Activated naive CD4-positive, alpha-beta T cell (primary cell): ENCODE measurements at regions not wholly inside any gene's neighbourhood (a gene's known extent, or its start where the extent isn't known, plus 50 kb on each side); places are given as distances from the start of the nearest gene placed in this dataset.

Experiments
- DNase-seq, 4 experiments: peaks; one replicate each; lab custom pipeline; 2025; lab: John Stamatoyannopoulos, UW

GRCh38 chr11:15730263-15730994, 615.7 kb downstream of the INSC start:
- DNase-seq, result no peak

DNA sequence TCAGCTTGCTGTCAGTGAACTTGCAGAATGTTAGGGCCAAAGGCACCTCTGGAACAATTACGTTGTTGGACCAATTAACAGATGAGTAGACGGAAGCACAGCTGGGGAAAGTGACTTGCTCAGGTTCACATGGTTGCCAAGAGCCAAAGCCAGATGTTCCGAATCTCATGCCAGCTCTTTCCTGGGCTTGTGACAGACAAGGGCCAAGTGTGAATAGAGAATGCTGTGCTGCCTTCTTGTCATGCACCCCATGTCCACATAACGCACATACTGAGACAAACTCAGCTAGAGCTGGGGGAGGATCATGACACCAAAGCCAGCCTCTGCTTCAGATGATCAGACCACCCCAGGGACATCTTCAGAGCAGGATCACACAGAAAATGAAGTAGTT, 616.3 kb downstream of the INSC start:
- DNase-seq, result no peak

GRCh38 chr11:15735706-15736105, 620.6 kb downstream of the SOX6 start:
- DNase-seq, result no peak

DNA sequence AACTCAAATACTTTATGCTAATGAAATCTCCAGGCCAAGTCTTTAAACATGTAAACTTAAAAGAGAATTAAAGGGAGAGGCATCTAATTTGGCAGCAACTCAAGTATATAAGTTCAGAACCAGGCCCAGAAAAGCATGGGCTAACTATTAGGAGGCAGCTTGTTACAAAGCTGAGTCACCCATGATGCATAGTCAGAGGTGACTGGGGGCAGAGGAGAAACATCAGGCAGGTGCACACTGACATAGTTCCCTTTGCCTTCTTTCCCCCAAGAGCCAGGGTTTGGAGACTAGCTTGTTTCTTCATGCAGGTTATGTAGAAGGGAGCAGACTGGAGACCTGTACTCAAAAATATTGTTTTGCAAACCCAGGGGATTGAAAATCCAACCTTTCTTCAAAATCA, 619.0 kb downstream of the SOX6 start:
- no peak for DNase-seq

DNA sequence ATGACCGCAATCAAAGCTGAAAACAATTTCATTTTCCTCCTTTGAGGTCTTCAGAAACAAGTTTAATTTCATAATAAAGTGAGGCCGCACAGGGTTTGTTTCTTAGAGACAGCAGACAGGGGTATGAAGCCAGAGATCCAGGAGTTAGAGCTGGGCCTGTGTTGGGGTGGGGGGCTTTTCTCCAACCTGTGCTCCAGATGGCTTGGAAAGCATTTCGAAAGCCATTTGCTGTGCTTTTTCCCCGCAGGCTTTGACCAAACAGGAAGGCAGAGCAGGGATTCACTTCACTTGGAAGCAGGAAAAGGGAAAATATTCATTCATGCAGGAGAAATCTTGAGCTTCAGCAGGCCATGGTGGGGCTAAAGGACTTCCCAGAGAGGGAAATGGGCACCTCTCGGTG, 617.4 kb downstream of the SOX6 start:
- no peak for DNase-seq

DNA sequence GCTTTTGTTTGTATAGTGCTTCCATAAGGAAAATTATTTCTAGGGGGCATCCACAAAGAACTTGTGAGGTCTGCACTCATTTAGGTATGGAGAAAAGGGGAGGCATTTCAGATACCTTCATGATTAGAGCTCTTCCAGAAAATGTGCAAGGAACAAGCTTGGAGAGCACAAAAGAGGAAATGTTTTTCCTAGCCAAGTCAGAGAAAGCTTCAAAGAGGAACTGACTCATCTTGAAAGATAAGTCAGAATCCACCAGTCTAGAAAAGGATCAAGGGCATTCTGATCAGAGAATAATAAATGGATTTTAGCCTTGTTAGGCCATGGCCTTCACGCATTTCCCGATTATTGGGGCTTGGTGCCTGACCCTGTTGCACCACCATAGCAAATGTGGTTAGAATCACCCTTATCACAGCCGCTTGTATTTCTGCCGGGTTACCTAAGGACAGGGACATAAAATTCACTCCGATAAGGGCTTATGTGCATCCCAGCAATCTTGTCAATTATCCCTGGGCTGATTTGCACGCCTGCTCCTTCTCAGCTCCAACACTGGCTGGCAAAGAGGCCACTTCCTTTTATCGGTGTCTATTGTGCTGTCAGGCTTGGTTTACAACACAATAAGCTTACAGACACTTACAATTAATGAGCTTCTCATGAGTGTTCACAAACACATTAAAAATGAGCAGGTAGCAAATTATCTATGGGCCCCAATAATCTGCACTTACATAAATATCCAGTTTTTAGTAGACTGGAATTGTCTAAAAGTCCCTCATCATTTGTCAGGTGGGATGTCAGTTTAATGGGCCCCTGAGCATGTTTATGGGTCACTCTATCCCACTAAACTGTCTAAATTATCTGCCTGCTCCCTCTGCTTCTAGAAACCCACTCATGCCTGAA, 613.5 kb downstream of the SOX6 start:
- no peak for DNase-seq

- DNase-seq, result no peak
These were observed 611.7 kb downstream of the SOX6 start for GRCh38 chr11:15744693-15745092.

DNA sequence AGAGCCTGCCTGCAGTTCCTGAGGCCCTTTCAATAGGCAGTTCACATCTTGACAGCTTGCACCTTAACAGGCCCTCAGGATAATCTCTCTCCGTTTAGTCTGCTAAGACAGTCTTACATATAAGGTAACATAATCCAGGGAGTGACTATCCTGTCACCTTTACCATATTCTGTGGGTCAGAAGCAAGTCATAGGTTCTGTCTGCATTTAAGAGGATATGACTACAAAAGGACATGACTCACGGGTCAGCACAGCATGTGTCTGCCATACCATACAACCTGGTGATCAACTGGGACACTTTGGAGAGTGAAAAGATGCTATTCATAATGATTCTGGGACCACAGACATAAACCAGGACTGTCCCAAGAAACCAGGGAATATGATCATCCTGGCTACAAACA, 611.1 kb downstream of the SOX6 start:
- DNase-seq, result no peak

DNA sequence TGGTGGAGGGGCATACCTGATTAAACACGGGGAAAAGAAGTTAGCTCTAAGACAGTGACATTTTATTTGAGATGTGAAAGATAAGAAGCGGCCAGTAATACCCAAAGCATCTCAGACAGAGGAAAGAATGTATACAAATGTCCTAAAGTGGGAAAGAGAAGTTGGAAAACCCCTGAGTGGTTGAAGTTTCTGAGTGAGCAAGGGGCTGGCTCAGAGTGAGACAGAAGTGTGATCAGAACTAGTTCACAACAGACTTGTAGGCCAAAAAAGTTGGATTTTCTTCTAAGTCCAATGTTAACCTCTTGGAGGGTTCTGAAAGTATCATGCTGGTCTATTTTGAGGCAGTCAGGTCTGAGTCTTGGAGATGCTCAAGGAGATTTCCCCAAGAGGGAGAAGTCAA, 608.7 kb downstream of the SOX6 start:
- no peak for DNase-seq

DNA sequence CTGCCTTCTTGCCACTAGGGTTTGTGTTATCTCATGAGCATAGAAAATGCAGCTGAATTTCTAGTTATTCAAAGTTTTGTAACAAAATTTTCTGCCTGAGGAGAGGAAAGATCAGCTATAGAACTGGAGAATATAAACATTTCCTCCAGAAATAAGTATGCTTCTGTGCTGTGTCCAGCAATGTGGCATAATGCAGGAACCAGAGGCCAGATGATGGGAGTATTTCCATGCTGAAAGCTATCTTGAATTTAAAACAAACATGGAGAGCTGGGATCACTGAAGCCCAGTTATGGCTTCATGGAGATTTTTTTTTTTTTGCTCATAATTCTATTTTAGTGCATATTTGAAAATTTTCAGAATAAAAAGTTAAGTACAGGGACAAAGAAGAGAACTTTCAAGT, 608.2 kb downstream of the SOX6 start:
- no peak for DNase-seq

DNA sequence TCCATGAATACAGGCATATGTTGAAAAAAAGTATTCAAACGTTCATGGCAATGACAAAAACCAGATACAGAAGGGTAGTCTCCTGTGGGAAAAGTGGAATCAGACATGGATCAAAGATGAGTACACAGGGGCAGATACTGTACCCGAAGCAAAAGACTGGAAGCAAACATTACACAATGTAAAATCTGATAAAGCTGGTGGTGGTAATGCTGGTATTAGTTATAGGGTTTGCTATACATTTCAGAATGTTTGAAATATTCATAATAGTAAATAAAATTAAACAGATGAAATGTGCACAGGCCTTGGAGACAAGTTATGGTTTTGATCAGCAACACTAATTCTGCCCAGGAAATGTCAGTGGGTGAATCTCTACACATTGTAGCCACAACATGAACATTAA, 607.6 kb downstream of the SOX6 start:
- DNase-seq, result no peak

DNA sequence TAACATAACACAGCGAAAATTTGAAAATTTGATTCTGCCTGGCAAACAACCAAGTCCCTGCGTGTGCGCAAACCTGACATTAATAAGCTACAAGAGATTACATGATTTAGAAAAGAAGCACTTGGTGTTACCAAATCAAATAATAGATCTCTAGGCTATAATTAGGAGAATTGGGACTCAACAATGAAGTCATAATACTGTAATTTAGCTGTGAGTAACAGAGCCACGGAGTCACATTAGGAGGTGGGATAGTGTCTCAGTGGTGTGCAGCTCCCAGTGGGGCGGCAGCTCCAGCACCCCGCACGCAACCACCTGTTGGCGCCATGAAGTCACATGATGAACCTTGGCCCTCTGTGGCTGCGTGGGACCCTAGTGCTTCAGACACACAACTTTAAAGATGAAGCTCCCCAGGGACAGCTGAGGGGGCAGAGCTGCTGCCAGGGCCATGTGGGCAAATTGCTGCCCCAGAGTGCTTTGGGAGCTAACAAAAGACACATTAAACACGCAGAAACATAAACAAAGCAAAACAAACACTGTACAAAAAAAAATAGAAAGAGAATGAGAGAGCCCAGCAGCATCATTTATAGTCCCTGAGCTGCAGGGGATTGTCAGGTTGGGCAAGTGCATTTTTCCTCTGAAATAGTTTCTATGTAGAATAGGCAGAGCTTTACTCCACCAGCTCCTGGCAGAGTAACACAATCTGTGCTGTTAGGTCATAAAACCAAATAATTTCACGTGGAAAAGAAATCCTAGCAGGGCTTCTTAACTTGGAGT, 605.6 kb downstream of the SOX6 start:
- no peak for DNase-seq

DNA sequence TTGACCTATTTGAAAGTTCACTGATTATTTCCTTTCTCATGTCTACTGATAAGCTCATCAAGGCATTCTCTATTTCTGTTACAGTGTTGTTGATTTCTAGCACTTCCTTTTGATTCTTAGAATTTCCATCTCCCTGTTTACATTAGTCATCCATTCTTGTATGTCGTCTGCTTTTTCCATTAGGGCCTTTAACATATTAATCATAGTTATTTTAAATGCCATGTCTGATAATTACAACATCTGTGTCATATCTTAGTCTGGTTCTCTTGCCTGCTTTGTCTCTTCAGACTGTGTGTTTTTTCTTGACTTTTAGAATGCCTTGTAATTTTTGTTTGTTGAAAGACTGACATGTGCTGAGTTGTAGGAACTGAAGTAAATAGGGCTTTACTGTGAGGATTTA, 602.1 kb downstream of the SOX6 start:
- no peak for DNase-seq

DNA sequence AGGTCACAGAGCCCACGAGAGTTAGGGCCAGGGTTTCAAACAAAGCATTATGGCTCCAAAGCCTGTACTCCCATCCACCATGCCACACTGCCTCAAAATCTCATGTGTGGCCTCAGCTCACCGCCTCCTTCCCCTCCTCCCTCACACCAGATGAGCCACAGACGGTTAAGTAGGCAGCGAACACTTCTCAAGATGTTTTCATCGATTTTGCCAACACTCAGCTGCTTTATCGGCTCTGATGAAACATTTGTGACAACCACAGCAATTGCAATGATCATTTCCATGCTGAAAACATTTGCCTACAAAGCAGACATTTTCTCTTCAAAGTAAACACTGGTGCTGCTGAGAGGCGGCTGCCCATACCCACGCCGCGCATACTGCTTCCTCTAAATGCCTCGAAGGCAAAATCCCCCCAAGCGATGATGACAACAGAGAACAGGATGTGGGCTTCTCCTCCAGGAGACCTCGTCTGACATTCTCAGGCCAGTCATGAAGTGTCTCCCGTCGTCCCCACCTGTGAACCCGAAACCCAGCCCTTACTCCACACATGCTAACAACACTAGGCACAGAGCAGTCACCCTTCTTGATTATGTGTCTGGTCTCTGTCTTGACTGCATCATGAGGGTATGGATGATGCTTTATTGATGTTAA, 599.2 kb downstream of the SOX6 start:
- DNase-seq, result no peak

- DNase-seq, result no peak
These were observed 597.4 kb downstream of the SOX6 start for GRCh38 chr11:15758857-15759465.

GRCh38 chr11:15761235-15761634, 595.1 kb downstream of the SOX6 start:
- no peak for DNase-seq

DNA sequence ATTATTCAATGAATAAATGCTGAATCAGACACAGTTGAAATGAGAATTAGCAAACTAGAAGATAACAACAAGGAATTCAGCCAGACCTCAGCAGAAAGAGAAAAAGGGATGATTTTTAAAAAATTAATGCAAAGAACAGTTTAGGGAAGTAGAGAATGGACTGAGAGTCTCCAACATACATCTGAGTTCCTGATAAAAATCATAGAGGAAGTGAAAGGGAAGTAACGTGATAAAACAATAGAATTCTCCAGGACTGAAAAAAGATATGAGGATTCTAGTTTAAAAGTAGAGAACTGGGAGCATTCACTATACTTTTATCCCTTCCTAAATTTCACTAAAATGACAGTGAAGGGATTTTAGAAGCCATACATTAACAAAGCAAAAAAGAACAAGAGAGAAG, 592.0 kb downstream of the SOX6 start:
- no peak for DNase-seq

- no peak for DNase-seq
These were observed 591.4 kb downstream of the SOX6 start for GRCh38 chr11:15764948-15765347.

DNA sequence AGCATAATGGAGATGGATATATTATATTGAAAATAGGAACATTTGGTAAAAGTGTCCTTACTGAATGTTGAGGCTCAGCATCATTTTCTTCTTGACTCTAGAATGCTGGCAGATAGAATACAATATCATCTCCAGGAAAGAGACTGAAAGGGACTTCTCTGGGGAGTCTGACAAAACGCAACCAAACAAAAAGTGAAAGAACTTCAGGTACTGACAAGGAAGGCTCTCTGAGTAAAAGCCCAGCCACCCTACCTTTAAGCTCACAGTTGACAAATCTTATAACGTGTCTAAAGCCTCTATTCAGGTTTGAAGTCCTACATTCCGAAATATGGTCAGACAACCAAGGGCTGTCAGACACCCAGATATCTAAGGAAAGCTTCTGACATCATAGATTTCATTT, 590.8 kb downstream of the SOX6 start:
- DNase-seq, result no peak

GRCh38 chr11:15768321-15768720, 588.0 kb downstream of the SOX6 start:
- no peak for DNase-seq

DNA sequence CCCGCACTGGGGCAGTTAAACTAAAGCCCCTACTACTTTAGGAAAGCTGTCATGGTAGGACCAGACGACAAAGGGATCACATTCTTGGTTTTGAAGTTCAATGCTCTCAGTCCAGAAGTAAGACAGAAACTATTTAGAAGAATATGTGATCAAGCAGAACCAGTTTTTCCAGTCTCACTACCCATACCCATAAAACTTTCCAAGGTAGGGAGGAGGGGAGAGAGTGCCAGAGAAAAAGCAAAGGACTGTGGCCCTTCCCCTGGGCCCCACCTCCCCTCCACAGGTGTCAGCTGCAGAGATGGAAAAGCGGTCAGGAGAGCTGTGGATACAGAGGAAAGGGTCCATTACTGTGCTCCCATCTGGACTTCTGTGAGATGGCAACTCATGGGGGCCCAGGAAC, 587.1 kb downstream of the SOX6 start:
- no peak for DNase-seq
